ENCODE measurements at regions not wholly inside any gene's neighbourhood (a gene's known extent, or its start where the extent isn't known, plus 50 kb on each side); places are given as distances from the start of the nearest gene placed in this dataset.

DNA sequence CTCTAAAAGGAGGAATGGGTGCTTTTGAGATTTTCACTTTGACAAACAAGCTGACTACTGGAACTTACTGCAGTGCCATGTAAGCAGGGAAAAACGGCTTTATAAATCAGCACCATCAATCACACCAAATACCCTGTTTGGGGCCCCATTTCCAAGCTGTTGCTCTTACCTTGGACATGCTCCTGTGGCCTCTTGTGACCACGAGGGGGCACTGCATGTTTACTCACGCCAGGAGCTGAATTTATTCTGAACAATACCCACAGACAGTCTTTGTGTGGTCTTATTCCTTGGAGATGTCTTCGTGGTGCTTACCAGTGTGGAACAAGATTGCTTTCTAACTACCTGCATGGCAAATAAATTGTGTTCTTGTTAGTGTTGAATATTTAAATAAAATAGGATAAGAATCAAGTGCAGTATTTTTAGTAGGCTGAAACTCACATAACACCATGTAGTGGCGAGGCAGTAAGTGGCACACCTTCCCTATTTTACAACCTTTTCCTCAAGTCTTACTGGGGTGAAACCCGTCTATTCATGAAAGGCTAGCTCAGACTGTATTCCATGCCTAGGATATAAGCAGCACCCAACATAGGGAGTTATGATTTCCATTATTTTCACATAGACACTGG, 155.5 kb upstream of the NMUR2 start:
- no peak overlapping the region for H3K9ac ChIP-seq (ENCODE audit: insufficient read depth, low read depth, low read length)
- intact Hi-C loops (cut with micrococcal nuclease; ENCODE audit: unreplicated experiment) (loop anchor here (1.0 kb wide), 1 partner anchor 1405 kb away; no protein-coding TSS in a partner anchor), in situ Hi-C loops (cut with HindIII; ENCODE audit: extremely low pct_ligation_motif_present, low pct_unique_long_range_greater_than_20kb) (loop anchor here (25.0 kb wide), 1 partner anchor 577 kb away; no protein-coding TSS in a partner anchor)
- WGBS (ENCODE audit: low lambda C conversion rate) = 13% methylated on average over 6 of the region's 6 CpGs
- no peaks in the 10 kb centered on the region for H3K36me3 ChIP-seq (replicated peaks in 1 of 2; ENCODE audit: control insufficient read depth in 1 of 2, insufficient read depth in 2 of 2, low read length in 2 of 2)
- FAIRE-seq (no peak), ATAC-seq (peak; percentile 78), DNase-seq (ENCODE audit: low spot score) (peak; percentile 13)
- H4K20me1 ChIP-seq (ENCODE audit: insufficient read depth, low read length) = no peaks in the 10 kb centered on the region
- H3K27me3 ChIP-seq (ENCODE audit: control insufficient read depth in 1 of 2, insufficient read depth in 2 of 2, low read length in 2 of 2) = no peaks in the 10 kb centered on the region
- CTCF ChIA-PET (ENCODE audit: low intra/inter-chr PET ratio, low total read pairs) = interaction anchor here (1.2 to 2.2 kb wide), 2 partner anchors 588 to 1404 kb away, joined by 5 to 13 read pairs; no protein-coding TSS in a partner anchor
- H2AFZ ChIP-seq (ENCODE audit: low read length) = no peak overlapping the region
- no TSS peak for BruUV-seq (replicated peaks)
- no peak overlapping the region for H3K27ac ChIP-seq (ENCODE audit: extremely low read length, insufficient read depth, low read length)
- no peak overlapping the region for H3K4me2 ChIP-seq (ENCODE audit: low read depth, low read length)
- H3K4me1 ChIP-seq (ENCODE audit: insufficient read depth, low read length) = no peaks in the 10 kb centered on the region
- H3K9me3 ChIP-seq (ENCODE audit: low read length) = no peaks in the 10 kb centered on the region
- no peaks in the 10 kb centered on the region for H3K79me2 ChIP-seq (ENCODE audit: insufficient read depth, low read length)
- POLR2A ChIA-PET = no interaction called here
- H3K4me3 ChIP-seq (replicated peaks in 1 of 3; ENCODE audit: insufficient read depth in 1 of 3, low read depth in 2 of 3, low read length in 3 of 3) = no peak overlapping the region
- TF ChIP-seq ZBTB7B (CRISPR knock-in tag; IDR thresholded peaks at IDR 0.05) (no peak), HHEX (CRISPR knock-in tag; IDR thresholded peaks at IDR 0.05) (no peak), FOXA3 (CRISPR knock-in tag; IDR thresholded peaks at IDR 0.05) (peak; percentile 58), RFX3 (CRISPR knock-in tag; IDR thresholded peaks at IDR 0.05) (no peak), STAG1 (CRISPR knock-in tag; IDR thresholded peaks at IDR 0.05) (peak; percentile 74), RXRB (CRISPR knock-in tag; IDR thresholded peaks at IDR 0.05; ENCODE audit: borderline replicate concordance) (no peak), NFE2 (CRISPR knock-in tag; IDR thresholded peaks at IDR 0.05) (no peak), MAZ (IDR thresholded peaks at IDR 0.05; ENCODE audit: borderline replicate concordance, low read depth, low read length) (no peak), MAZ (CRISPR knock-in tag; IDR thresholded peaks at IDR 0.05; ENCODE audit: low read depth) (no peak), YEATS2 (CRISPR knock-in tag; IDR thresholded peaks at IDR 0.05; ENCODE audit: borderline replicate concordance) (no peak)
- TF ChIP-seq, protein P1, sequence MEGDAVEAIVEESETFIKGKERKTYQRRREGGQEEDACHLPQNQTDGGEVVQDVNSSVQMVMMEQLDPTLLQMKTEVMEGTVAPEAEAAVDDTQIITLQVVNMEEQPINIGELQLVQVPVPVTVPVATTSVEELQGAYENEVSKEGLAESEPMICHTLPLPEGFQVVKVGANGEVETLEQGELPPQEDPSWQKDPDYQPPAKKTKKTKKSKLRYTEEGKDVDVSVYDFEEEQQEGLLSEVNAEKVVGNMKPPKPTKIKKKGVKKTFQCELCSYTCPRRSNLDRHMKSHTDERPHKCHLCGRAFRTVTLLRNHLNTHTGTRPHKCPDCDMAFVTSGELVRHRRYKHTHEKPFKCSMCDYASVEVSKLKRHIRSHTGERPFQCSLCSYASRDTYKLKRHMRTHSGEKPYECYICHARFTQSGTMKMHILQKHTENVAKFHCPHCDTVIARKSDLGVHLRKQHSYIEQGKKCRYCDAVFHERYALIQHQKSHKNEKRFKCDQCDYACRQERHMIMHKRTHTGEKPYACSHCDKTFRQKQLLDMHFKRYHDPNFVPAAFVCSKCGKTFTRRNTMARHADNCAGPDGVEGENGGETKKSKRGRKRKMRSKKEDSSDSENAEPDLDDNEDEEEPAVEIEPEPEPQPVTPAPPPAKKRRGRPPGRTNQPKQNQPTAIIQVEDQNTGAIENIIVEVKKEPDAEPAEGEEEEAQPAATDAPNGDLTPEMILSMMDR (CRISPR knock-in tag; IDR thresholded peaks at IDR 0.05) = peak; percentile 70
- TF ChIP-seq, protein P2, sequence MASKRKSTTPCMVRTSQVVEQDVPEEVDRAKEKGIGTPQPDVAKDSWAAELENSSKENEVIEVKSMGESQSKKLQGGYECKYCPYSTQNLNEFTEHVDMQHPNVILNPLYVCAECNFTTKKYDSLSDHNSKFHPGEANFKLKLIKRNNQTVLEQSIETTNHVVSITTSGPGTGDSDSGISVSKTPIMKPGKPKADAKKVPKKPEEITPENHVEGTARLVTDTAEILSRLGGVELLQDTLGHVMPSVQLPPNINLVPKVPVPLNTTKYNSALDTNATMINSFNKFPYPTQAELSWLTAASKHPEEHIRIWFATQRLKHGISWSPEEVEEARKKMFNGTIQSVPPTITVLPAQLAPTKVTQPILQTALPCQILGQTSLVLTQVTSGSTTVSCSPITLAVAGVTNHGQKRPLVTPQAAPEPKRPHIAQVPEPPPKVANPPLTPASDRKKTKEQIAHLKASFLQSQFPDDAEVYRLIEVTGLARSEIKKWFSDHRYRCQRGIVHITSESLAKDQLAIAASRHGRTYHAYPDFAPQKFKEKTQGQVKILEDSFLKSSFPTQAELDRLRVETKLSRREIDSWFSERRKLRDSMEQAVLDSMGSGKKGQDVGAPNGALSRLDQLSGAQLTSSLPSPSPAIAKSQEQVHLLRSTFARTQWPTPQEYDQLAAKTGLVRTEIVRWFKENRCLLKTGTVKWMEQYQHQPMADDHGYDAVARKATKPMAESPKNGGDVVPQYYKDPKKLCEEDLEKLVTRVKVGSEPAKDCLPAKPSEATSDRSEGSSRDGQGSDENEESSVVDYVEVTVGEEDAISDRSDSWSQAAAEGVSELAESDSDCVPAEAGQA (IDR thresholded peaks at IDR 0.05; ENCODE audit: low read depth) = no peak
- TF ChIP-seq, protein P2 (CRISPR knock-in tag; IDR thresholded peaks at IDR 0.05; ENCODE audit: borderline replicate concordance) = no peak
- TF ChIP-seq, protein P3, sequence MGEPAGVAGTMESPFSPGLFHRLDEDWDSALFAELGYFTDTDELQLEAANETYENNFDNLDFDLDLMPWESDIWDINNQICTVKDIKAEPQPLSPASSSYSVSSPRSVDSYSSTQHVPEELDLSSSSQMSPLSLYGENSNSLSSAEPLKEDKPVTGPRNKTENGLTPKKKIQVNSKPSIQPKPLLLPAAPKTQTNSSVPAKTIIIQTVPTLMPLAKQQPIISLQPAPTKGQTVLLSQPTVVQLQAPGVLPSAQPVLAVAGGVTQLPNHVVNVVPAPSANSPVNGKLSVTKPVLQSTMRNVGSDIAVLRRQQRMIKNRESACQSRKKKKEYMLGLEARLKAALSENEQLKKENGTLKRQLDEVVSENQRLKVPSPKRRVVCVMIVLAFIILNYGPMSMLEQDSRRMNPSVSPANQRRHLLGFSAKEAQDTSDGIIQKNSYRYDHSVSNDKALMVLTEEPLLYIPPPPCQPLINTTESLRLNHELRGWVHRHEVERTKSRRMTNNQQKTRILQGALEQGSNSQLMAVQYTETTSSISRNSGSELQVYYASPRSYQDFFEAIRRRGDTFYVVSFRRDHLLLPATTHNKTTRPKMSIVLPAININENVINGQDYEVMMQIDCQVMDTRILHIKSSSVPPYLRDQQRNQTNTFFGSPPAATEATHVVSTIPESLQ (CRISPR knock-in tag; conservative IDR thresholded peaks at IDR 0.05) = no peak
- TF ChIP-seq, protein P4, sequence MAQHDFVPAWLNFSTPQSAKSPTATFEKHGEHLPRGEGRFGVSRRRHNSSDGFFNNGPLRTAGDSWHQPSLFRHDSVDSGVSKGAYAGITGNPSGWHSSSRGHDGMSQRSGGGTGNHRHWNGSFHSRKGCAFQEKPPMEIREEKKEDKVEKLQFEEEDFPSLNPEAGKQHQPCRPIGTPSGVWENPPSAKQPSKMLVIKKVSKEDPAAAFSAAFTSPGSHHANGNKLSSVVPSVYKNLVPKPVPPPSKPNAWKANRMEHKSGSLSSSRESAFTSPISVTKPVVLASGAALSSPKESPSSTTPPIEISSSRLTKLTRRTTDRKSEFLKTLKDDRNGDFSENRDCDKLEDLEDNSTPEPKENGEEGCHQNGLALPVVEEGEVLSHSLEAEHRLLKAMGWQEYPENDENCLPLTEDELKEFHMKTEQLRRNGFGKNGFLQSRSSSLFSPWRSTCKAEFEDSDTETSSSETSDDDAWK (CRISPR knock-in tag; IDR thresholded peaks at IDR 0.05) = no peak
